HG02852 (cell line): ENCODE measurements at regions not wholly inside any gene's neighbourhood (a gene's known extent, or its start where the extent isn't known, plus 50 kb on each side); places are given as distances from the start of the nearest gene placed in this dataset.

Source experiments
- ATAC-seq: cut with Tn5 transposase; IDR thresholded peaks from one replicate; pipeline ENCODE4 v1.9.1; 2021; ENCODE audit warnings: mild to moderate bottlenecking, moderate library complexity; ENCODE audit not compliant: unreplicated experiment

DNA sequence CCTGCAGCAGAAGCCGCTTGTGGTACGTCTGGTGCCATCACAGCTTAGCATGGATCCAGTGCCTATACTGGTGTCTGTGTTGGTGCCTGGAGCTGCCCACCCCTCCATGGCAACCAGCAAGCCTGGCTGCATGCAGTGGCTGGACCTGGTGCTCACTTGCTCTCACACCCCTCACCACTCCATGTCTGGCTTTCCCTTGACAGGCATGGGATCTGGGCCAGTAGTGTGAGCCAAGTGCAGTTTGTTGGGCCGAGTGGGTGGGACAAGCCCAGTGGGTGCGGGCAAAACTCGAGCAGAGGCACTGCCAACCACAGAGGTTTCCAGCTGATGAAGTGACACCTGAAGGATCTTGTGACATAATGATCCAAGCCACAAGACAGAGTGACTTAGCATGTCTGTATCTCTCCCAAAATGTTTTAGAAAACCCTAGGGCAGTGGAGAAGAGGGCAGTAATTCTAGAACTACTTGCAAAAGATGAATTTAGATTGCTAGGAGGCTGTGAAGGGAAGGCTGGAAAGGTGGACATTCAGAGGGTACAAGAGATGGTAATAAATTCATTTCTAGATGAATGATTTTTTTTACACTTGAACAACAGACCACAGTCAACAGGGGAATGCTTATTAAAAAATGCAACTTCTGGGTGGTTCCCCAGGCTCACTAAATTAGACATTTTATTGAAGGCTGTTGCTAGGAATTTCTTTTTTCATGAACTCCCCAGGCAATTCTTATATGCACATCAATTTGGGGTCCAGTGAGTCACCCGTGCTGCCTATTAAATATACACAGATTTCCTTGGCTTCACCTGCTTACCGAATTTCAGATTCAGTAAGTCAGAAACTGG lies 660.3 kb downstream of the TLR4 start:
- ATAC-seq: peak; percentile 44

DNA sequence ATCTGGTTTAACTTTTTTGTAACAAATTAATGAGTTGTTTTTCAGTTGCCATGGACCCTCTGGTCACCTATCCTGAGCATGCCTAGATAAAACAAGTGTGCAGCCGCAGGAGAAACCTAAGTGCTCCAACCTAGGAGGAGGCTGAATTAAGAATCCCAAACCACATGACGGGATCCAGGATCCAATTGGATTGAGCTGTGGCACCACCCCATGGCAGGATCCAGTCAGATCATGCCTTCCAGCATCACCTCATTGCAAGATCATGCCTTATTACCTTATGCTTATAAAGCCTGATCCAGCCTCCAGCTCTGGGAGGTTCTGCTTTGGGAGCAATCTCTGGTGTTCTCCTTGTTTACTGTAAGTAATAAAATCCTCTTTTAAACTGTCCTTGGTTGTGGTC lies 662.0 kb downstream of the TLR4 start:
- ATAC-seq: no peak

DNA sequence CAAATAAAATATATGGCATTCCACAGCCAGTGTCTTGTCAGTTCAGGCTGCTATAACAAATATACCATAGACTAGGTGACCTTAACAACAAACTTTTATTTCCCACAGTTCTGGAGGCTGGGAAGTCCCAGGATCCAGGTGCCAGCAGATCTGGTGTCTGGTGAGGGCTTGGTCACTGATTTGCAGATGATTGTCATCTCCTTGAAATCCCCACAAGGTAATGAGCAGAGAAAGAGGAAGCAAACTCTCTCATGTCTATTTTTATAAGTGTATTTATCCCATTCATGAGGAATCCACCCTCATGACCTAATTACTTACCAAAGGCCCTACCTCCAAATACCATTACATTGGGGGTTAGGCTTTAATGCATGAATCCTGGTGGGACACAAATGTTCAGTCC lies 663.2 kb downstream of the TLR4 start:
- no peak for ATAC-seq

DNA sequence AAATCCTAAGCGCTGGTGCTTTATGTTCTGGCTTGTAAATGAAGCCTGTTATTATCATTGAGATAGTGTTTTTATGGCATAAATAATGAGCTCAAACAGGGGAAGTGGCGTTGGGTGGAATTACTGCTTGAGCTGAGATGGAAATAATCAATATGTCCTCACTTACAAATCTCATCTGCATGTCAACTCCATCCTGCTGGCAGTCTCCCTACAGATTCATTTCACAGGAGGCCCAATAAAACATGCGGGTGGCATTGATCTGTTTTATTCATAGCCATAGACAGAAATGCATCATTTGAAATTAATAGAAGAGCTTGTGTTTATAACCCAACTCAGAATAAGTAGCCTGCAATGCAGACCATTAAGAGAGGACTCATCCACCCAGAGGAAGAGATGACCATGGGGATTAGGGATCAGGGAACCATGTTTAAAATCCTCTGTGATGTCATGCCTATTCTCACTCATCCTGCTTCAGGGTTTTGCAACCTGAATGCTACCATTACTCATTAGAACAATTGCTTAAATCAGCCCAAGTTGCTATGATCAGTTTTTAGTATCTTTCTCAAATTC lies 680.4 kb downstream of the TLR4 start:
- ATAC-seq: no peak

DNA sequence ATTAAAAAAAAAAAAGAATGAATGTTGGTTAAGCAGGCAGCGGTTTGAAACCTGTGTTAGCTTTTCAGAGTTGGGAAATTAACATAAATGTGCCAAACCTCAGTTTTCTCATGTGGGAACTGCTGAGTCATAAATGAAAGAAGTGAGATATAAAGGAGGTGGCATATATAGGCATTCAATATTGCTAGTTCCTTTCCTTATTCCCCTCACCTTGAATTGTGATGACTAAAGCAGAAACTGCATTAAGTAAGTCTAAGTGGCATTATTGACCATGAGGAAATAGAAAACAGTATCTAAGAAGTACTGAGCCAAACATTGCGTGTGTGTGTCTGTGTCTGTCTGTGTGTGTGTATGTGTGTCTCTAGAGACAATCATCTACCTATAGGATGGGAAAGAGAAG lies 691.2 kb downstream of the TLR4 start:
- ATAC-seq: peak; percentile 68

DNA sequence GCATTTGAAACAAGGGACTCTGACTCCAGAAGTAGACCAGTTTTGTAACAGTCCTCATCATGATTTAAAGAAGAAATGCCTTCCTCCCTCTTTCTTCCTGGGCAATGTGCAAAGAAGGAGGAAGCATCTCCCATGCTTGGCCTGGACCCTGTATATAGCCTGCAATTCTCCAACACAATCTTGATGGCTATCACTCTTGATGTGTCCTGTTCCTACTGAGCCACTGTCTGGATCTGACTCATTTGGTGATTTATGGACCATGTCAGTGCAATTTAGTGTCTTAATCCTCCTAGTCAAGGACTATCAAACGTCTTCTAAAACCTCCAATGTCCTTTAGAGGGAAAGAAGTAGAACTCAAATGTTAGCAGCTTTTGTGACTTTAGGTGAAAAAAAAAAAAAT lies 697.3 kb downstream of the TLR4 start:
- ATAC-seq: no peak

DNA sequence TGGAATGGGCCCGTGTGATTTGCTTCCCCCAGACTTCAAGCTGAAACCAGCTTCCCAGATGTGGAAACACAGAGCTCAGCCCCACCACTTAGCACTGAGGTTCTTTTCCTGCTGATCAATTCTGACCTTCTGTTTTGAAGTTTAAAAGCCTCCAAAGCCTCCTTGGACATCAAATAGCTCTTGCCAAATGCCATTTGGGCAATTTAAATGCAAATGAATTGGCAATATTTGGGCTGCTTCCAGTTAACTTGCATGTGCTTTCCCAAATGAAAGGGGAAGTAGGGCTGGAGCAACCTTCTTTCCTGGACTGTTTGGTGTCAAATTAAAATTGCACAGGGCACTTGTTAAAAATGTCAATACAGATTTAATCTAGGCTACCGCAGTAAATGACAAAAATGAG lies 710.5 kb downstream of the TLR4 start:
- ATAC-seq: no peak

DNA sequence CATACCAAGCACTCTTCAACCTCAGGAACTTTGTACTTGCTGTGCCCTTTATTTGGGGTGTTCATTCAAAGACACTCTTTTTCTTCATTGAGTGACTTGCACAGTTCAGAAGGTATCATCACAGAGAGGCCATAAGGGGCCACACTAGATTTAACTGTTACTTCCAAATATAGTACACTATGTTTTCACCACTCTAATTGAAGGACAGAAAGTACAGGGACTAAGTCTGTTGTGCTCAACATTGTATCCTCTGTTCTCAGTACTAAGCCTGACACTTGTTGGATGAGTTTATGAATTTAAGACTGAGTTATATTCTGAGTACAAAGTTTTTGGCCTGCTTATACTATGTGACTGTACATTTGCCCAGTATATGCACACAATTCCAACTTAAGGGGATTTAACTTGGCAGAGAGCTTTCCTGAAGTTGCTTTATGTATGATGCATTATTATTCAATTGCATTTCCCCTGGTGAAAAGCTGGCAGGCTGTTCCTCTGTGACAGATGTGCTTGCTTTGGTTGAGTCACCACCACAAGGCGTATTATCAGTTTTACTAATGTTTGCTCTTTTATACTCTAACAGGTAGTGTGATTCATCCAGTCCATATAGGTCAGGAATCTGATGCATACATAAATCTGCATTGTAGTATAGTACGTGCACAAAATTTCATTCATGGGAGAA lies 714.8 kb downstream of the TLR4 start:
- no peak for ATAC-seq

DNA sequence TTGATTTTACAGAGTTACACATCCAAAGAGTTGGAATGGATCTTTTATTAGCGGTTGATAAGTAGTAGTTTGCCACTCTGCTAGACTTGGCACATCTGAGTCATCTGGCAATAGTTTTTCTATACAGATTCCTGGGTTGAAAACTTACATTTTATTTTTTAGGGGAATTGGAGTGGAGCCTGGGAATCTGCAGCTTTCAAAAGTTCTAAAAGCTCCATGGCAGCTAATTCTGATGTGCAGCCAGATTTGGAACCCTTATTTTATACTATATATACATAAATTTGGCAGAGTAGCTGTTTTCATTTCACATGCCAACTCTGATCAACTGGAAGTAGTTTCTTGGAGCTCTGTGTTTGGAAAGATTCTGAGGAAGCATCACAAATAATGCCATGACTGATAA lies 715.5 kb downstream of the TLR4 start:
- no peak for ATAC-seq

DNA sequence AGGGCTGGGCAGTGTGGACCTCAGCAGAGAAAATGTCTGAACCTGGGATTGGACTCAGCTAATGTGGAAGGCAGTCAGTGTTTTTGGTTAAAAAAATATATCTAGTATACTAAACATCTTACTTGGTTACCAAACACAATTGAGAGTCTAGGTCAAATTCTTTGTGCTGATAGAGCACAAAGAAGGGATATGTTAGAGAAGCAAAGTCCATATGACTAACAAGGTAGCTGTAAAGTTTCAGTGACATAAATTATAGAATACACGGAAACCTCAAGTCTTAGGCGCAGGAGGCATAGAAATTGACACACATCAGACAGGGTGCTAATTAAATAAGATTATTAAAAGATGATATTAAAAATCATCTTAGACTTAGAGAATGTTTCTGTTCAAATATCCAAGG lies 718.3 kb downstream of the TLR4 start:
- ATAC-seq: no peak

DNA sequence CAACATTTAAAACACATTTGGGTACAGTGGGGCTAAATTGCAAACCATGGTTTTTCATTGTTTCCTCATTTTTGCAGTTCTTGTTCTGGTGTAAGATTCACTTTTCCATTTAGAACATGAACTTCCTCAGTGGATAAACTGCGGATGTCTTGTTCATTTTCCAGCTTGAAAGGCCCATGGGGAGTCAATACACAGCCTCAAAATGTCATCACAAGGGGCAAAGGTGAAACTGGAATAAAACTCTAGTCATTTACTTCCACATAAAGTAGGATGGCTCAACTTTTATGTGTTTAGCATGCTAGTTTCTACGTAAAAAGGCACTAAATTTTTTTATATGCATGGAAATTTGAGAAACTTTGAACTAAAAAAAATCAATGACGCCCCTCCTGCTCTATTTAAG lies 718.8 kb downstream of the TLR4 start:
- ATAC-seq: no peak

DNA sequence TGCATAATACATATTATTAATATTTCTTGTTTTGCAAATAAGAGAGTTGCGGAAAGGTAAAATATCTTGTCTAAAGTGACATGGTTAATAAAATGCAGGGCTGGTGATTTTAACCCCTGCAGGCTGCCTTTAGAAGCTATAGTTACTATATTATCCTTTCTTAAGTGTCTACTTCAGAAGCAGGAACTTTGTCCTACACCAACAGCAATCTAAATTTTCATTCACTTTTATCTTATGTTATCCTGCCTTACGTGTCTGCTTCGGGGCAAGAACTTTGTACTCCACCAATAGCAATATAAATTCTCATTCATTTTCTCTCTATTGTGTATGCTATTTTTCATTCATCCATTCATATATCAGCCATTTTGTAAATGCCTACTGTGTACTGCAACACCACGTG lies 719.5 kb downstream of the TLR4 start:
- no peak for ATAC-seq

DNA sequence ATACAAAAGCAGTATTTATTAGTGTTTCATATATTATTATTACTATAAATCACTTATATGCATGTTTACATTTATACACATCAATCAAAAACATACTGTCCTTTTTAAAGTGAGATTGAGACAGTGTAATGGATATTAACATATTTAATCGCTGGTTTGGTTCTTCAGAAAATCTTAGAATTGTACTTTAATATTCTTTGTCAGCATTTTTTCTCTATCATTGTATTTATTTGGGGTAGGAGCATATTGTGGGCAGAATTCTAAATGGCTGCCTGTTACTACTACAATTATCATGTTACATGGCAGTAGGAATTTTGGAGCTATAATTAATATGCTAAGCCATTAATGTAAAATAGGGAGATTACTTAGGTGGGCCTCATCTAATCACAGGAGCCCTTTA lies 722.6 kb downstream of the TLR4 start:
- ATAC-seq: no peak

DNA sequence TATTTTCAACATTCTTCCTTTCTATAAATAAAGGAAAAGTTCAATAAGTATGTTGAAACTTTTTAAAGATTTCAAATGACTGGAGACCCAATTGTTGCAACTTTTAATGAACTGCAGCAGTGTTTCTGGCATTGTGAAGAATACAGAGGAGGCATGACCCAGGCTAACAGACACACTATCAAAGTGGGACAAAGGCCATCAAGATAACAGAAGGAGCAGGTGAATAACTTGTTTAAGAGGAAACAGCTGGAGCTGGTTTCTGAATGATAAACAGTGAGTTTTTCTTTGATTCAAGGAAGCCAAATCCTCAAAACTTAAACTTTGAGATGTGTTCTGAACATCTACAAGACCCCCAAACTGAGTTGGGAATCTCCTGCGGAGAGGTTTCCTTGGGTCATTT lies 734.6 kb downstream of the TLR4 start:
- ATAC-seq: no peak

DNA sequence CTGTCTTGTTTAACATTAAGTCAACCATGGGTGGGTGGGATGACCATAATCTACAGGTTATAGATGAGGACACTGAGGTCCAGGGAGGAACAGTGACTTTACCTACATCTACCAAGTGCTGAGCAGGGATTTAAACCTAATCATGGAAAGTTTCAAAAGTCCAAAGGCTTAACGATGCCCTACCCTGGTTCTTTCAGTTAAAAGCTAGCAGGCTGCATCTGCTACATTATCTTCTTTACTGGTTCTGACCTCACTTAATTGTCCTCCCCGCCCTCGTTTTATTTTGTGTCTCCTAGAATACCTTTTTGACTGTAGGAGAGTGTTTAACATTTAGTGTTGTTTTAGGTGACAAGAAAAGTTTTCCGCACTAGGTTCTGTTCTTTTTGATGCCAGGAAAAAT lies 735.2 kb downstream of the TLR4 start:
- no peak for ATAC-seq

DNA sequence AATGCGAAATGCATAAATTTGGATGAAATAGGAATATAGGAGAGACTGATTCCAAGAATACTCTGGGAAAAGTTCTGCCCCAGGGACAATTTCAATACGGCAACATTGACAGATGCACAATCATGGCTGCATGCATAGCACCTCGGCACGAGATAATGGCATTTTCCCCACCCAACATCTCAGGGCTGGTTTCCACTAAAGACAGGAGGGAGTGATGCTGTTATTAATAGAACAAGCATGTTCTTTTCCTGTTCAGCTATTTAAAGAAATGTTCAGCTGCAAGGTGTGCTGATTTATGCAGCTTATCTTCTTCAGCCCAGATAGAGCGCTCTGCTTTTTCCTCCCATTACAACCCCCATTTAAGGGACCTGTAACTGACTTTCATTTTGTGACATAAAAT lies 740.2 kb downstream of the TLR4 start:
- ATAC-seq: no peak

DNA sequence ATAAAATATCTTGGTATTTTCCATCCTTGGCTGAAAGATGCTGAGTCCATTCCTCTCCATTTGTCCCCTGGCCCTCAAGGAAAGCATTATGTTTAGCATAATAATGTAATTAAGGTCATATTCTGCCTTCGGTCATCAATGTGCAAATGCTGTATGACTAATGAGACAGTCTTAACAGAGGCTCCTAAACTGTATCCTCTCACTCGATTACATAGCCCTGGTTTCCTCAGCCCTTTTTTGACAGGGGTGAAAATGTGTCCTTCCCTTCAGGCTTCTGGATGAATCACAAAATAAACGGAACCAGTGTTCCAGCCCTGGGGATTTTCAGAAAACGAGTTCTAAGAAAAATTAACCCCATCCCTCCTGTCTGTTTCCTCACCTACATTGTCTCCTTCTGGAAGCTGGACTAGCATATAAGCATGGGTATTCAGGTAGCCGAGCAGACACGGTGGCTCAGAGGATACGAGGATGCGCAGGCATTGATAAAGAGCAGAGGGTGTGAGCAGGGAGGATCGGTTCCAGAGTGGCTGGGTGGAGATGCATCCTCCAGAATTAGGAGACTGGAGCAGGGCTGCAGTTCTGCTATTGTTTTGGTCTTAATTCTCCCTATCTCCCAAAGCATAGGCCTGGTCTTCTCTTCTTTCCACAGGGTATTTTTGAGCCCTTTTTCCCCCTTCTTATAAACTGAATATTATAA lies 742.9 kb downstream of the TLR4 start:
- no peak for ATAC-seq

DNA sequence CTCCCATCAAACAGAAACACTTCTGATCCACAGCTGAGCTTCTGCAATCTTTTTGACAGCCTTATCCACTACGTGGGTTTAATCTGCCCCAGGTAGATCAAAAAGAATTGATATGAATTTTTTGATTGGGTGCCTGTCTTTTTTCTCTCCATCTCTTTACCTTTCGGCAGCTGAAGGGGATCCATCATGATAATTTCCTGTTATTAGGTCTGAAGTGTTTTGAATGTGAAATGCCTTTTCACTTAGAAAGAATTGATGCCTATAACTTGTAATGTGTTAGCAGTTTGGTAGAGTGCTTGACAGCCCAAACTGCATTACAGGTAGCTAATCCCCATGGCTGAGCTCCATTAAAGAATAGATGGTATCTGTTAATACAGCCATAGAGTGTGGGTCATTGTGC lies 745.4 kb downstream of the TLR4 start:
- ATAC-seq: no peak

DNA sequence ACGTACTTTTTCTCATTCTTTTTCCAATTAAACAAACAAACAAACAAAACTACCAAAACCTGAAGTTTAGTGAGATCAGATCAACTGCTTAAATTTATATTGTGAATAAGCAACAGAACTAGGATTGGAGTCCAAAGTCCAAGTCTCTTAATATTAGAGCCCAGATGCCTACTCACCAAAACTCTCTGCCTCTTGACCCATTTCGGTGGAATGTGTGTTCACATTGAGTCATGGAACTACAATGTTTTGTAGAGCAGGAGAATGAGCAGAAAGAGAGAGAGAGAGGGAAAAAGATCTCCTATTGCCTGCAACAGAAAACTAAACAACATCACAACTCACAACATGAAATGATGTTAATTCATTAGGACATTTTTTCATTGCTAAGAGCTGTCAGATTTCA lies 751.1 kb downstream of the TLR4 start:
- ATAC-seq: no peak

DNA sequence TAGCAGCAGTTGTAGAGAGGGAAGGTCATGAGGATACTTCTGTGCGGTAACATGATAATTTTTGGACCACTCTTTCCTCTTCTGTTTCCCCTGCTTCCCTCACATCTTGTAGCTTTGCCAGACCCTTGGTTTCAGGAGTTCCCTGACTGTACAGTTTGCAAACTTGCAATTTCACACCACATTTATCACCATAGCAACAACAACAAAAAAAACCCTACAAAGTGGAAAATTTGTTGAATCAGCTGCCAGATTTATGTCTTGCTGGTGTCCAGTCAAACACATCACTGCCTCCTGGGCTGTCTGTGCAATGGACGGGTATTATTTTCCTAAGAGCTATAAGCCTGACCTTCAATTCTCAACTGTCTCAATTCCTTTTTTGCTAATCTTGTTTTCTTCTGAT lies 751.6 kb downstream of the TLR4 start:
- ATAC-seq: no peak

DNA sequence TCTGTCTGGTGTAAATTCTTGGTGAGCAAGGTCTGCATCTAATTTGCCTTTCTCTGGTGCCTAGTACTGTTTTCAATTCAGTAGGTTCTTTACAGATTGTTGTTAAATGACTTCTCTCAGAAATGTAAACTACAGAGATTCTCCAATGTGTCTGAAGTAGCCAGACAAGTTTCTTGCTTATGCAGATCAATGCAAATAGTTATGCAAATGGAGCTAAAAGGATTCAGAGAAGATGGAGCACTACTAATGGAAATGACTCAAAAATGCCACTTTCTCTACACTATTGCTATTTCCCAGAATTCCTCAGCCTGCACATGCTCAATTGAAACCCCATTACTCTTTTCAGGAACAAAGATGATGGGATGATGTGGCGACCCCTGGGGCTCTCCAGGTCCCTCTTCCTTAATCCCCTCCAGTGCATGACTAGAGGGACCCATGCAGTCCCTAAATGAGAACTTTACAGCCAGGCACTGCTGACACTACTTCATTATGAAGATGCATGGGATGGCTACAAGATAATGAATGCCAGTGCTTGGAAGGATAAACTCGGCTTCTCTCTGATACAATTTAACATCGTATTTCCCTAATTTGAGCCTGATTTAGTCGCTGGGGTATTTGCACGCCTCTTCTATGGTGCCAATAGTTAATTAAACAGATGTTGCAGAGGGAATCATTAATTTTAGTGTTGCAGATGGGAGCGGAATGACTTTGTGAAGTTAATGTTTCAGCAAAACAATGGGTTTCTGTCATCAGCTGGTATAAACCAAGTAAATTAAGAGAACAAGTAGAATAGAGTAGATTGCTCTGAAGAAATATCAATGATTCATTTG lies 753.2 kb downstream of the TLR4 start:
- ATAC-seq: no peak
